PC-3 (cell line): ENCODE measurements at regions not wholly inside any gene's neighbourhood (a gene's known extent, or its start where the extent isn't known, plus 50 kb on each side); places are given as distances from the start of the nearest gene placed in this dataset.

Experiments used
- ATAC-seq: fragments of 200-7000 bp; cut with Tn5 transposase; 2 replicates; pipeline ENCODE4 v1.9.1; 2020; ENCODE audit warnings: mild to moderate bottlenecking, moderate library complexity
- BruUV-seq: library from RNA; stranded (reverse); fragments of 400-500 nt; replicated peaks from 2 replicates; lab custom pipeline; 2021; lab: Mats Ljungman, UMichigan
- CTCF ChIA-PET: fragments of 300-600 bp; sonication (Branson Sonifier 250); formaldehyde crosslinking; loops from one replicate; lab custom pipeline; 2022; ENCODE audit warnings: antibody characterized with exemption; lab: Charles Lee
- POLR2A ChIA-PET: fragments of 300-600 bp; sonication (Branson Sonifier 250); formaldehyde crosslinking; loops from one replicate; lab custom pipeline; 2022; ENCODE audit warnings: antibody characterized with exemption; ENCODE audit not compliant: unreplicated experiment; lab: Charles Lee
- DNase-seq: peaks from one replicate; pipeline ENCODE4 v3.0.0-alpha.2; 2015
- H2AFZ ChIP-seq: fragments of 300-600 bp; sonication (generic); 2 replicates; pipeline ENCODE4 v1.6.0; 2016; ENCODE audit warnings: antibody characterized with exemption, low read length
- H3F3A ChIP-seq: fragments of 300-600 bp; sonication (generic); one replicate; pipeline ENCODE4 v1.6.0; 2017; ENCODE audit warnings: antibody characterized with exemption, low read length, control low read depth, mild to moderate bottlenecking; ENCODE audit not compliant: unreplicated experiment
- H3K27ac ChIP-seq: fragments of 300-600 bp; sonication (generic); 2 replicates; pipeline ENCODE4 v1.5.1; 2016; ENCODE audit warnings: mild to moderate bottlenecking, low read length
- H3K27me3 ChIP-seq: fragments of 300-600 bp; sonication (generic); 2 replicates; pipeline ENCODE4 v1.6.1; 2016; ENCODE audit warnings: low read length, mixed read lengths
- H3K36me3 ChIP-seq: fragments of 300-600 bp; sonication (generic); 2 replicates; pipeline ENCODE4 v1.6.1; 2016; ENCODE audit warnings: low read depth, mixed run types, low read length, mixed read lengths
- H3K4me1 ChIP-seq: fragments of 300-600 bp; sonication (generic); 2 replicates; pipeline ENCODE4 v1.5.1; 2016; ENCODE audit warnings: low read length; ENCODE audit not compliant: insufficient read depth
- H3K4me2 ChIP-seq: fragments of 300-600 bp; sonication (generic); 2 replicates; pipeline ENCODE4 v1.6.0; 2016; ENCODE audit warnings: low read length
- H3K4me3 ChIP-seq: fragments of 300-600 bp; sonication (generic); 2 replicates; pipeline ENCODE4 v1.5.1; 2016; ENCODE audit warnings: mild to moderate bottlenecking, low read length, mixed read lengths
- H3K79me2 ChIP-seq: fragments of 300-600 bp; sonication (generic); 2 replicates; pipeline ENCODE4 v1.6.1; 2017; ENCODE audit warnings: low read length, mixed read lengths
- H3K9ac ChIP-seq: fragments of 300-600 bp; sonication (generic); 2 replicates; pipeline ENCODE4 v1.6.0; 2016; ENCODE audit warnings: mild to moderate bottlenecking, low read length
- H3K9me2 ChIP-seq: fragments of 300-600 bp; sonication (generic); replicated peaks from 2 replicates; pipeline ENCODE4 v1.6.1; 2016; ENCODE audit warnings: mixed run types, low read length, mixed read lengths
- H3K9me3 ChIP-seq: fragments of 300-600 bp; sonication (generic); 2 replicates; pipeline ENCODE4 v1.6.1; 2016; ENCODE audit warnings: low read length, mixed read lengths
- H4K20me1 ChIP-seq: fragments of 300-600 bp; sonication (generic); 2 replicates; pipeline ENCODE4 v1.6.1; 2016; ENCODE audit warnings: low read length, mixed read lengths
- EZH2 ChIP-seq: fragments of 300-600 bp; sonication (generic); IDR thresholded peaks from one replicate; pipeline ENCODE4 v1.6.1; 2017; ENCODE audit warnings: antibody characterized with exemption, mild to moderate bottlenecking, low read length; ENCODE audit not compliant: unreplicated experiment
- EZH2phosphoT487 ChIP-seq: fragments of 300-600 bp; sonication (generic); IDR thresholded peaks from 2 replicates; pipeline ENCODE4 v1.6.1; 2018; ENCODE audit warnings: mild to moderate bottlenecking, antibody characterized with exemption, low read length, borderline replicate concordance
- intact Hi-C: fragments of 100-400 bp; cut with micrococcal nuclease; formaldehyde crosslinking; loops from 2 replicates; pipeline ENCODE4 v1.9.0; 2023
- TF ChIP-seq, protein P1 (sequence below): fragments of 300-600 bp; sonication (generic); conservative IDR thresholded peaks from 2 replicates; pipeline ENCODE4 v1.5.1; 2017; ENCODE audit warnings: antibody characterized with exemption, low read depth, mild to moderate bottlenecking, low read length

DNA sequence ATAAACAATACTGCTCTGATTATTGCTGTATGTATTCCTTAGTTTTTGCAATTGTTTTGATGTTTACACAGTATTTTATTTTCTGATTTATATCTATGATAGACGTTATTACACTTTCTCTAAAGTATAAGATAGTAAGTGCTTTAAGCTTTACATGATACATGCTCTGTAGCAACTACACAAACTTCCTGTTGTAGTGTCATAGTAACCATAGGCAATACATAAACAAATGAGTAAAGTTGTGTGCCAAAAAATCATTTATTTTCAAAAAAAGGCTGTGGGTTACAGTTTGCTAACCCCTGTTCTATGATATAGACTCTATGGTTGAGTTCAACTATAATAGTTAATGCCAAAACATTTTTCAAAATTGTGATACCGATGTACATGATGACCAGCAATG is 1156.4 kb downstream of the AMY1C start:
- no peaks in the 10 kb centered on the region for H3K9me3 ChIP-seq
- intact Hi-C loops, result no loop called here
- no peaks in the 10 kb centered on the region for H3K36me3 ChIP-seq
- H3F3A ChIP-seq, result no peaks in the 10 kb centered on the region
- no peak overlapping the region for H3K4me3 ChIP-seq
- no peak overlapping the region for H3K27ac ChIP-seq
- no peaks in the 10 kb centered on the region for H3K4me1 ChIP-seq
- no peaks in the 10 kb centered on the region for H3K9me2 ChIP-seq
- H3K4me2 ChIP-seq, result no peak overlapping the region
- POLR2A ChIA-PET, result no interaction called here
- H3K79me2 ChIP-seq, result no peaks in the 10 kb centered on the region
- H3K27me3 ChIP-seq, result no peaks in the 10 kb centered on the region
- no peak overlapping the region for H3K9ac ChIP-seq
- ATAC-seq, result no peak
- BruUV-seq, result no TSS peak
- no peaks in the 10 kb centered on the region for H4K20me1 ChIP-seq
- TF ChIP-seq EZH2phosphoT487, result no peak
- no peak for TF ChIP-seq EZH2
- TF ChIP-seq, protein P1, sequence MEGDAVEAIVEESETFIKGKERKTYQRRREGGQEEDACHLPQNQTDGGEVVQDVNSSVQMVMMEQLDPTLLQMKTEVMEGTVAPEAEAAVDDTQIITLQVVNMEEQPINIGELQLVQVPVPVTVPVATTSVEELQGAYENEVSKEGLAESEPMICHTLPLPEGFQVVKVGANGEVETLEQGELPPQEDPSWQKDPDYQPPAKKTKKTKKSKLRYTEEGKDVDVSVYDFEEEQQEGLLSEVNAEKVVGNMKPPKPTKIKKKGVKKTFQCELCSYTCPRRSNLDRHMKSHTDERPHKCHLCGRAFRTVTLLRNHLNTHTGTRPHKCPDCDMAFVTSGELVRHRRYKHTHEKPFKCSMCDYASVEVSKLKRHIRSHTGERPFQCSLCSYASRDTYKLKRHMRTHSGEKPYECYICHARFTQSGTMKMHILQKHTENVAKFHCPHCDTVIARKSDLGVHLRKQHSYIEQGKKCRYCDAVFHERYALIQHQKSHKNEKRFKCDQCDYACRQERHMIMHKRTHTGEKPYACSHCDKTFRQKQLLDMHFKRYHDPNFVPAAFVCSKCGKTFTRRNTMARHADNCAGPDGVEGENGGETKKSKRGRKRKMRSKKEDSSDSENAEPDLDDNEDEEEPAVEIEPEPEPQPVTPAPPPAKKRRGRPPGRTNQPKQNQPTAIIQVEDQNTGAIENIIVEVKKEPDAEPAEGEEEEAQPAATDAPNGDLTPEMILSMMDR, result no peak
- DNase-seq, result no peak
- CTCF ChIA-PET, result no interaction called here
- no peak overlapping the region for H2AFZ ChIP-seq

DNA sequence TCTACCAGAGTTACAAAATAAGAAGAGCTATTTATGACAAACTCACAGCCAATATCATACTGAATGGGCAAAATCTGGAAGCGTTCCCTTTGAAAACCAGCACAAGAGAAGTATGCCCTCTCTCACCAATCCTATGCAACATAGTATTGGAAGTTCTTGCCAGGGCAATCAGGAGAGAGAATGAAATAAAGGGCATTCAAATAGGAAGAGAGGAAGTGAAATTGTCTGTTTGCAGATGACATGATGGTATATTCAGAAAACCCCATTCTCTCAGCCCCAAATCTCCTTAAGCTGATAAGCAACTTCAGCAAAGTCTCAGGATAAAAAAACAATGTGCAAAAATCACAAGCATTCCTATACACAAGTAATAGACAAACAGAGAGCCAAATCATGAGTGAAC is 1169.5 kb downstream of the AMY1C start:
- CTCF ChIA-PET, result no interaction called here
- intact Hi-C loops, result no loop called here

DNA sequence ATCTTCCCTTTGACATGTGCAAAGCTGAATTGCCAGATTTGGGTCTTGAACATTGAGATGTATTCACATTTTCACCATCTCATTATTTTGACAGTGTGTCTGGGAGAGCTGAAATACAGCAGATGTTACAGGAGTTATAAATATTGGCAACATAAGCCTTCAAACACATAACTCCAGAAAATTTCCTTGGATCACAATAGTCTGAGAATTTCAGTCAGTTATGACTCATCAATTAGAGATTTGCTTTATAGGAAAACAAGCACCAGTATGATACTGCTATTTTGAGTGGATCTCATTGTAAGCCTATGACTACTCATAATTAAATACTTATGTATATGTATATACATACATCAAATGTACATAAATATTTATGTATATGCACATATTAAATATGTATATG is 1171.8 kb downstream of the AMY1C start:
- no peak overlapping the region for H3K4me3 ChIP-seq
- H3K4me2 ChIP-seq, result no peak overlapping the region
- H3K27ac ChIP-seq, result no peak overlapping the region
- ChIA-PET CTCF (no interaction called here), POLR2A (no interaction called here)
- no peaks in the 10 kb centered on the region for H3K36me3 ChIP-seq
- H3K79me2 ChIP-seq, result no peaks in the 10 kb centered on the region
- H3F3A ChIP-seq, result no peaks in the 10 kb centered on the region
- DNase-seq, result peak; percentile 39
- no peak overlapping the region for H2AFZ ChIP-seq
- H3K9ac ChIP-seq, result no peak overlapping the region
- no peaks in the 10 kb centered on the region for H3K9me3 ChIP-seq
- no peaks in the 10 kb centered on the region for H3K27me3 ChIP-seq
- BruUV-seq, result no TSS peak
- no peaks in the 10 kb centered on the region for H4K20me1 ChIP-seq
- H3K9me2 ChIP-seq, result no peaks in the 10 kb centered on the region
- no peak for TF ChIP-seq EZH2phosphoT487
- TF ChIP-seq, protein P1, result no peak
- TF ChIP-seq EZH2, result no peak
- peak; percentile 82 for ATAC-seq
- intact Hi-C loops, result no loop called here
- H3K4me1 ChIP-seq, result no peaks in the 10 kb centered on the region

More for the DNA sequence above, 1169.5 kb downstream of the AMY1C start:
- BruUV-seq, result no TSS peak
- Histone ChIP-seq H3K4me1 (no peaks in the 10 kb centered on the region), H2AFZ (no peak overlapping the region), H3K9me3 (no peaks in the 10 kb centered on the region), H3K9me2 (no peaks in the 10 kb centered on the region), H3K9ac (no peak overlapping the region), H3K27me3 (no peaks in the 10 kb centered on the region), H3K4me3 (no peak overlapping the region), H3K4me2 (no peak overlapping the region), H3K27ac (no peak overlapping the region), H3K79me2 (no peaks in the 10 kb centered on the region), H4K20me1 (no peaks in the 10 kb centered on the region), H3K36me3 (no peaks in the 10 kb centered on the region), H3F3A (no peaks in the 10 kb centered on the region)
- ATAC-seq (no peak), DNase-seq (no peak)
- TF ChIP-seq, protein P1, result no peak
- no peak for TF ChIP-seq EZH2
- no peak for TF ChIP-seq EZH2phosphoT487
- POLR2A ChIA-PET, result no interaction called here
